GM18508 (cell line): ENCODE measurements at regions not wholly inside any gene's neighbourhood (a gene's known extent, or its start where the extent isn't known, plus 50 kb on each side); places are given as distances from the start of the nearest gene placed in this dataset.

Experiments used
- ATAC-seq: cut with Tn5 transposase; IDR thresholded peaks from one replicate; pipeline ENCODE4 v1.9.1; 2021; ENCODE audit warnings: moderate number of reproducible peaks; ENCODE audit not compliant: insufficient read depth, unreplicated experiment

GRCh38 chr18:59086522-59086921, 53.2 kb upstream of the SEC11C start:
- no peak for ATAC-seq

- no peak for ATAC-seq
Observed at GRCh38 chr18:59087391-59087790, 52.3 kb upstream of the SEC11C start.
